ENCODE measurements at regions not wholly inside any gene's neighbourhood (a gene's known extent, or its start where the extent isn't known, plus 50 kb on each side); places are given as distances from the start of the nearest gene placed in this dataset.

GRCh38 chr13:112213467-112214255 is 146.7 kb downstream of the SOX1 start:
- DNase-seq (ENCODE audit: low read depth, low spot score) (no peak), FAIRE-seq (no peak)
- BruUV-seq (replicated peaks), result no TSS peak
- Histone ChIP-seq H3K36me3 (ENCODE audit: control insufficient read depth in 2 of 2, extremely low read depth in 1 of 2, insufficient read depth in 2 of 2, low read length in 2 of 2) (no peaks in the 10 kb centered on the region), H3K9me3 (replicated peaks; ENCODE audit: control insufficient read depth, insufficient read depth, low read length) (peaks cover 2% of the 10 kb centered on the region), H3K9ac (replicated peaks; ENCODE audit: extremely low read depth, insufficient read depth, low read length) (no peak overlapping the region), H3K27me3 (ENCODE audit: control insufficient read depth in 2 of 2, insufficient read depth in 2 of 2, low read length in 2 of 2) (no peaks in the 10 kb centered on the region), H4K20me1 (replicated peaks; ENCODE audit: control insufficient read depth, extremely low read depth, insufficient read depth, low read length) (no peaks in the 10 kb centered on the region), H3K4me3 (replicated peaks in 1 of 3; ENCODE audit: insufficient read depth in 1 of 3, low read depth in 1 of 3, low read length in 3 of 3) (no peak overlapping the region), H3K4me1 (ENCODE audit: control insufficient read depth, extremely low read depth, insufficient read depth, low read length) (no peaks in the 10 kb centered on the region), H3K4me2 (ENCODE audit: insufficient read depth, low read length) (no peak overlapping the region), H3K79me2 (ENCODE audit: control insufficient read depth, insufficient read depth, low read length) (no peaks in the 10 kb centered on the region), H2AFZ (ENCODE audit: low read depth, low read length) (no peak overlapping the region), H3K27ac (ENCODE audit: insufficient read depth, low read depth, low read length) (no peak overlapping the region), H3K9me1 (replicated peaks; ENCODE audit: control insufficient read depth, extremely low read depth, insufficient read depth, low read length) (no peaks in the 10 kb centered on the region)
- CTCF ChIA-PET, result no interaction called here
- intact Hi-C loops (cut with micrococcal nuclease), result no loop called here
- TF ChIP-seq MYC (IDR thresholded peaks at IDR 0.05; ENCODE audit: low read depth, low read length), result no peak
- no peak for TF ChIP-seq GATA2 (IDR thresholded peaks at IDR 0.05; ENCODE audit: insufficient read depth, insufficient read length, low read depth, low read length)
- no peak for TF ChIP-seq POLR2A (IDR thresholded peaks at IDR 0.05; ENCODE audit: low read depth, low read length)
- TF ChIP-seq FOS (IDR thresholded peaks at IDR 0.05; ENCODE audit: borderline replicate concordance, insufficient read depth, low read length), result no peak
- no peak for TF ChIP-seq CTCF (IDR thresholded peaks at IDR 0.05; ENCODE audit: extremely low read depth in 1 of 2, insufficient read depth in 1 of 2, low read depth in 1 of 2, low read length in 2 of 2)
- no peak for TF ChIP-seq MAX (IDR thresholded peaks at IDR 0.05; ENCODE audit: insufficient read depth, insufficient read length)
- TF ChIP-seq POLR2AphosphoS5 (IDR thresholded peaks at IDR 0.05; ENCODE audit: insufficient read depth, low read depth, low read length), result no peak
- no peak for TF ChIP-seq EZH2 (IDR thresholded peaks at IDR 0.05; ENCODE audit: borderline replicate concordance, low read depth, low read length, severe bottlenecking)
- TF ChIP-seq JUN (IDR thresholded peaks at IDR 0.05; ENCODE audit: borderline replicate concordance, insufficient read depth, insufficient read length, low read depth), result no peak
- dilution Hi-C loops (cut with MboI; ENCODE audit: extremely low pct_ligation_motif_present, low sequenced_read_pairs), result no loop called here
- POLR2A ChIA-PET, result no interaction called here
